VCaP (cell line): ENCODE measurements at regions not wholly inside any gene's neighbourhood (a gene's known extent, or its start where the extent isn't known, plus 50 kb on each side); places are given as distances from the start of the nearest gene placed in this dataset.
"Not testable (repeated sequence)": the region's sequence is repeated elsewhere in the genome, so short reads cannot be mapped to it uniquely, and the experiment has no call there.

Experiments
- H3K27ac ChIP-seq: fragments of 450-650 bp; 2 replicates; pipeline ENCODE4 v1.5.1; 2017
- TF ChIP-seq, protein P1 (sequence below): fragments of 450-650 bp; conservative IDR thresholded peaks from 2 replicates; pipeline ENCODE4 v1.5.1; 2017; ENCODE audit warnings: mild to moderate bottlenecking, moderate library complexity

DNA sequence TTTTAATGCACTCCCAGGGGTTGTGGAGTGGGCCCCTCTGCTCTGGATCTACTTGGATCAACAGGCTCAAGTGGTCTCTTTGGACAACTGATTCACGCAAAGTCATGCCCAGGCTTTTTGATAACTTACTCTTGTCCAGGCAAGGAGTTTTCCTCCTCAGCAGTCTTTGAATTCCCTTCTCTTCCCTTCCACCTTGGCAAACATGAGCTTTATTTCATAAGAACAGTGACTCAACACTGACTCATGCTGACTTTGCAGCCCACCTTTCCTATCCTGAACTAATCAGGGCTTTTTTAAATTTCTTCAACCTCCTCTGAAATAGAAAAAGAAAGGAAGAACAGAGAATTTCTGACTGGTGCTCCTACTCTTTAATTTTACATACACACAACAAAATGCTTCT lies 132.1 kb upstream of the LDB2 start:
- no peak overlapping the region for H3K27ac ChIP-seq
- TF ChIP-seq, protein P1, sequence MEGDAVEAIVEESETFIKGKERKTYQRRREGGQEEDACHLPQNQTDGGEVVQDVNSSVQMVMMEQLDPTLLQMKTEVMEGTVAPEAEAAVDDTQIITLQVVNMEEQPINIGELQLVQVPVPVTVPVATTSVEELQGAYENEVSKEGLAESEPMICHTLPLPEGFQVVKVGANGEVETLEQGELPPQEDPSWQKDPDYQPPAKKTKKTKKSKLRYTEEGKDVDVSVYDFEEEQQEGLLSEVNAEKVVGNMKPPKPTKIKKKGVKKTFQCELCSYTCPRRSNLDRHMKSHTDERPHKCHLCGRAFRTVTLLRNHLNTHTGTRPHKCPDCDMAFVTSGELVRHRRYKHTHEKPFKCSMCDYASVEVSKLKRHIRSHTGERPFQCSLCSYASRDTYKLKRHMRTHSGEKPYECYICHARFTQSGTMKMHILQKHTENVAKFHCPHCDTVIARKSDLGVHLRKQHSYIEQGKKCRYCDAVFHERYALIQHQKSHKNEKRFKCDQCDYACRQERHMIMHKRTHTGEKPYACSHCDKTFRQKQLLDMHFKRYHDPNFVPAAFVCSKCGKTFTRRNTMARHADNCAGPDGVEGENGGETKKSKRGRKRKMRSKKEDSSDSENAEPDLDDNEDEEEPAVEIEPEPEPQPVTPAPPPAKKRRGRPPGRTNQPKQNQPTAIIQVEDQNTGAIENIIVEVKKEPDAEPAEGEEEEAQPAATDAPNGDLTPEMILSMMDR = no peak

DNA sequence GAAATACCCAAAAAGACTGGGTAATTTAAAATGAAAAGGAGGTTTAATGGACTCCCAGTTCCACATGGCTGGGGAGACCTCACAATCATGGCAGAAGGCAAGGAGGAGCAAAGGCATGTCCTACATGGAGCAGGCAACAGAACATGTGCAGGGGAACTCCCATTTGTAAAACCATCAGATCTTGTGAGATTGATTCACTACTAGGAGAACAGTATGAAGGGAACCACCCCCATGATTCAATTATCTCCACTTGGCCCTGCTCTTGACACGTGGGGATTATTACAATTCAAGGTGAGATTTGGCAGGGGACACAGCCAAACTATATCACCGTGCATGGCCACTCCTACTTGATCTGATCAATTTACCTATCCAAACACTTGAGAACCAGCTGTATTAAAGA lies 131.5 kb upstream of the LDB2 start:
- no peak overlapping the region for H3K27ac ChIP-seq
- TF ChIP-seq, protein P1 = no peak

DNA sequence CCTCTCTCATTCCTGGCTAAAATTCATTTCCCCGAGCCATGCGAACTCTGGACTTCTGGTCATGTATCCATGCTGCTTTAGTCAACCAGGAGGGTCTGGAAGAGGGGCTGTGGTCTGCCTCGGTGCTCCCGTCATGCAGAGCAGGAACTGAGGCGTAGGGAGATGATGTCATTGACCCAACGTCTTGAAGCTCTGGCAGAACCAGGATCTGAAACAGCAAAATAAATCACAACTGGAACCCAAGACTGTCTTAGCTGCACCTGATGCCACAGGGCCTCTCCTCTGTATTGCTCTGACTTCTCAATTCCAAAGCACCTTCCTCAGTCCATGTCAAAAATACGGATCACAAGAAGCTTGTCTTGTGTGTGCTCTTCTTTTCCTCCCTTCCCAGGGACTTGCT lies 131.0 kb upstream of the LDB2 start:
- no peak overlapping the region for H3K27ac ChIP-seq
- TF ChIP-seq, protein P1 = no peak

DNA sequence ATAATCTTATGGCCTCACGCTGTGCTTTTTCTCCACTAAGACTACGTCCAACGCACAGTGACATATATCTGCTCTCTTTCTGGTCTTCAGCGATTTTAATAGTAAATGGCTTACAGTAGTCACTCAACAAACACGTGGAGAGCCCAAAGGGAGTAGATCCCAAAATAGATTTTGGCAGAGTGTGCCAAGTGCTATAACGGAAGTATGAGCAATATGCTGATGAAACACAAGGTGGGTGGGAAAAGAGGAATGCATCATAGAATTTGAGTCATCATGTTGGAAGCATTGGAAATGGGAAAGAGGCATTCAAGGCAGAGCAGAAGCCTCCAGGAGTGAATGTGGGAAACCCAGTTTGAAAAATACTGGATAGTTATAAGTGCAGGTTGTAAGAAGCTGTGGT lies 129.1 kb upstream of the LDB2 start:
- TF ChIP-seq, protein P1 = no peak
- H3K27ac ChIP-seq = no peak overlapping the region

DNA sequence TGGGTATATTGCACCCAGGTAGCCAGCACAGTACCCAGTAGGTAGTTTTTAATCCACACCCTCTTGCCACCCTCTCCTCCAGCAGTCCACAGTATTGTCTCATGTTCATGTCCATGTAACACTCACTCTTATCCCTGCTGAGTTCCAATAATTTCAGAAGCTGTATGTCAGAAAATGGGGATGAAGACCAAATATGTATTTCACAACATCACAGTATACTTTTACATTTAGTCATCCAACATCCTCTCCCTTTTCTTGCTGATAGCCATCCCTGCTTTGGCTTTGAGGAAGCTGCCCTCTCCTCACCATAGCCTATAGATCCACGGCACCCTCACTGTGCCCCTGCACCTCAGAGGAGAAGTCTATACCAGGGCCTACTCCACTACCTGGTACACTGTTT lies 126.0 kb upstream of the LDB2 start:
- TF ChIP-seq, protein P1 = no peak
- no peak overlapping the region for H3K27ac ChIP-seq

DNA sequence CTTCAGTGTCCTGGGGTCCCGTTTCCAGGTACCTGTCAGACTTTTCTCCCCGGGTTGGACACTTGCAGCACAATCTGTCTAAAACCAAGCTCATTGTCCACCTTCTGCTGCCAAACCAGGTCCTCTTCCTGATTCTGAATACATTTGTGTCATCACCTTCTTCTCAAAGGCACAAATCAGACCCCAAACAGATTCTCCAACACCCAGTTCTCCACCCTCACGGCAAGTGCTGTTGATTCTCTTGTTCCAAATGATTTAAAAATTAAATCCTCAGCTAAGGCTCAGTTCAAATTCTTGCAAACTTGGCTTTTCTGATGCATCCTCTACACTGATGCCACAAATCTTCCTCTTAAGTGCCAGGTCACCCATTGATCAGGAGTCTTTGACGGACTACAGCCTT lies 122.5 kb upstream of the LDB2 start:
- TF ChIP-seq, protein P1 = no peak

DNA sequence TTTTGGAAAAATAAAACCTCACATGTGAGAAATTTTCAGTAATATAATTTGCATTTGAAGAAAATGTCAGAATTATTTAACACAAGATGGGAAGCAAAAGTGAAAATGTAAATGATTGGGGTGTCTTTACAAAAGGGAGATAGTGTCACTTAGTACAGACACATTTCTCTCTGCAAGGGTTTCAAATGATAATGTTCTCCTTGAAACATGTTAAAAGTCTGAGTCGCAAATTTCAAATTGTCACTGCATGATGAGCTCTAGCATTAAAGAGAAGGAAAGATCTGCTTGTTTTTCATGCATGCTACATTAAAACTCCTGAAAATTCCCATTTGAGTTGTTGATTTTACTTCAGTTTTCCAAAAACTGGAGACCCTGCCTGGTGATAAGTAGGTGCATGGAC lies 122.0 kb upstream of the LDB2 start:
- TF ChIP-seq, protein P1 = no peak
- no peak overlapping the region for H3K27ac ChIP-seq

More for the DNA sequence above, 122.5 kb upstream of the LDB2 start:
- no peak overlapping the region for H3K27ac ChIP-seq

DNA sequence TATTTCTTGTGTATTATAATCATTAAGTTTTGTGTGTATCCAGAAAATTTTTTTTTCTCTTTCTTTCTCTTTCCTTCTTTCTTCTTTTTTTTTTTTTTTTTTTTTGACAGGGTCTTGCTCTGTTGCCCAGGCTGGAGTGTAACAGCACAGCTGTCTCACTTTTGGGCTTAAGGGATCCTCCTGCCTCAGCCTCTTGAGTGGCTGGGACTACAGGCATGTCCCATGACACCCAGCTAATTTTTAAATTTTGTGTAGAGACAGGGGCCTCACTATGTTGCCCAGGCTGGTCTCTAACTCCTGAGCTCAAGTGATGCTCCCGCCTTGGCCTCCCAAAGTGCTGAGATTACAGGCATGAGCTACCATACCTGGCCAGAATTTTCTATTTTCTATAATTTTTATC lies 120.2 kb upstream of the LDB2 start:
- not testable (repeated sequence) for H3K27ac ChIP-seq
